ENCODE measurements at regions not wholly inside any gene's neighbourhood (a gene's known extent, or its start where the extent isn't known, plus 50 kb on each side); places are given as distances from the start of the nearest gene placed in this dataset.

- DNase-seq = no peak
- H3K9me3 ChIP-seq = no peaks in the 10 kb centered on the region
- H3K4me3 ChIP-seq (ENCODE audit: low read depth, low read length) = no peak overlapping the region
- no peaks in the 10 kb centered on the region for H3K27me3 ChIP-seq
- no peak for TF ChIP-seq CTCF (IDR thresholded peaks at IDR 0.05; ENCODE audit: low read depth, low read length)
- peaks cover 10% of the 10 kb centered on the region for H3K4me1 ChIP-seq
- H3K36me3 ChIP-seq = no peaks in the 10 kb centered on the region
These were observed 276.9 kb downstream of the TLE3 start for GRCh38 chr15:69820819-69821218.

- no peak overlapping the region for H3K4me3 ChIP-seq (ENCODE audit: low read depth, low read length)
- no peaks in the 10 kb centered on the region for H3K9me3 ChIP-seq
- no peaks in the 10 kb centered on the region for H3K36me3 ChIP-seq
- DNase-seq = peak; percentile 66
- H3K27me3 ChIP-seq = no peaks in the 10 kb centered on the region
- H3K4me1 ChIP-seq = peaks cover 16% of the 10 kb centered on the region
- no peak for TF ChIP-seq CTCF (IDR thresholded peaks at IDR 0.05; ENCODE audit: low read depth, low read length)
These were observed 274.4 kb downstream of the TLE3 start for GRCh38 chr15:69823223-69823907.

- DNase-seq = peak; percentile 37
These were observed 273.4 kb downstream of the TLE3 start for GRCh38 chr15:69824075-69824876.

GRCh38 chr15:69824877-69825406, 272.8 kb downstream of the TLE3 start:
- no peak for DNase-seq
- H3K9me3 ChIP-seq = no peaks in the 10 kb centered on the region
- no peak overlapping the region for H3K4me3 ChIP-seq (ENCODE audit: low read depth, low read length)
- peaks cover 23% of the 10 kb centered on the region for H3K4me1 ChIP-seq
- no peaks in the 10 kb centered on the region for H3K27me3 ChIP-seq
- no peaks in the 10 kb centered on the region for H3K36me3 ChIP-seq
- no peak for TF ChIP-seq CTCF (IDR thresholded peaks at IDR 0.05; ENCODE audit: low read depth, low read length)

More at GRCh38 chr15:69824075-69824876, 273.4 kb downstream of the TLE3 start:
- TF ChIP-seq CTCF (IDR thresholded peaks at IDR 0.05; ENCODE audit: low read depth, low read length) = no peak
- Histone ChIP-seq H3K4me3 (ENCODE audit: low read depth, low read length) (no peak overlapping the region), H3K27me3 (no peaks in the 10 kb centered on the region), H3K9me3 (no peaks in the 10 kb centered on the region), H3K4me1 (peaks cover 23% of the 10 kb centered on the region), H3K36me3 (no peaks in the 10 kb centered on the region)

GRCh38 chr15:69825941-69826818, 271.5 kb downstream of the TLE3 start:
- Histone ChIP-seq H3K27me3 (no peaks in the 10 kb centered on the region), H3K36me3 (no peaks in the 10 kb centered on the region), H3K4me3 (ENCODE audit: low read depth, low read length) (no peak overlapping the region), H3K4me1 (peaks cover 23% of the 10 kb centered on the region), H3K9me3 (no peaks in the 10 kb centered on the region)
- no peak for DNase-seq
- no peak for TF ChIP-seq CTCF (IDR thresholded peaks at IDR 0.05; ENCODE audit: low read depth, low read length)

Measured in BE2C (cell line).